ENCODE measurements at regions not wholly inside any gene's neighbourhood (a gene's known extent, or its start where the extent isn't known, plus 50 kb on each side); places are given as distances from the start of the nearest gene placed in this dataset.

- TF ChIP-seq, protein P1, sequence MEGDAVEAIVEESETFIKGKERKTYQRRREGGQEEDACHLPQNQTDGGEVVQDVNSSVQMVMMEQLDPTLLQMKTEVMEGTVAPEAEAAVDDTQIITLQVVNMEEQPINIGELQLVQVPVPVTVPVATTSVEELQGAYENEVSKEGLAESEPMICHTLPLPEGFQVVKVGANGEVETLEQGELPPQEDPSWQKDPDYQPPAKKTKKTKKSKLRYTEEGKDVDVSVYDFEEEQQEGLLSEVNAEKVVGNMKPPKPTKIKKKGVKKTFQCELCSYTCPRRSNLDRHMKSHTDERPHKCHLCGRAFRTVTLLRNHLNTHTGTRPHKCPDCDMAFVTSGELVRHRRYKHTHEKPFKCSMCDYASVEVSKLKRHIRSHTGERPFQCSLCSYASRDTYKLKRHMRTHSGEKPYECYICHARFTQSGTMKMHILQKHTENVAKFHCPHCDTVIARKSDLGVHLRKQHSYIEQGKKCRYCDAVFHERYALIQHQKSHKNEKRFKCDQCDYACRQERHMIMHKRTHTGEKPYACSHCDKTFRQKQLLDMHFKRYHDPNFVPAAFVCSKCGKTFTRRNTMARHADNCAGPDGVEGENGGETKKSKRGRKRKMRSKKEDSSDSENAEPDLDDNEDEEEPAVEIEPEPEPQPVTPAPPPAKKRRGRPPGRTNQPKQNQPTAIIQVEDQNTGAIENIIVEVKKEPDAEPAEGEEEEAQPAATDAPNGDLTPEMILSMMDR (IDR thresholded peaks at IDR 0.05): no peak
- TF ChIP-seq EP300 (IDR thresholded peaks at IDR 0.05): no peak
- no peak for TF ChIP-seq POLR2A (IDR thresholded peaks at IDR 0.05)
These were observed 324.2 kb downstream of the UBE3D start for GRCh38 chr6:82741325-82741995.

All from suprapubic skin (tissue), 3 donors.